HUDEP-2 (cell line): ENCODE measurements at regions not wholly inside any gene's neighbourhood (a gene's known extent, or its start where the extent isn't known, plus 50 kb on each side); places are given as distances from the start of the nearest gene placed in this dataset.
A peak's percentile ranks its signal among the peaks of the same experiment; 100 is the strongest.
"Not testable (repeated sequence)": the region's sequence is repeated elsewhere in the genome, so short reads cannot be mapped to it uniquely, and the experiment has no call there.

Experiments
- DNase-seq, 76 experiments: peaks; one replicate each; lab custom pipeline; 2025; ENCODE audit not compliant: unreplicated experiment in 76 of 76; lab: John Stamatoyannopoulos, UW

GRCh38 chr4:173722075-173722474, 192.0 kb upstream of the HAND2 start:
- no peak for DNase-seq

GRCh38 chr4:173718504-173718903, 188.5 kb upstream of the HAND2 start:
- DNase-seq, result not testable (repeated sequence)

GRCh38 chr4:173717581-173717980, 187.6 kb upstream of the HAND2 start:
- no peak for DNase-seq

- no peak for DNase-seq
Observed at GRCh38 chr4:173714456-173714855, 184.4 kb upstream of the HAND2 start.

- no peak for DNase-seq
Observed at GRCh38 chr4:173713026-173713425, 183.0 kb upstream of the HAND2 start.

- DNase-seq, result no peak
Observed at GRCh38 chr4:173707658-173708419, 177.8 kb upstream of the HAND2 start.

- no peak for DNase-seq
Observed at GRCh38 chr4:173704201-173704600, 174.2 kb upstream of the HAND2 start.

GRCh38 chr4:173703021-173703420, 173.0 kb upstream of the HAND2 start:
- no peak for DNase-seq

- DNase-seq, result peak in 4 of 76 experiments; percentile 2 to 23 (median 12)
Observed at GRCh38 chr4:173700650-173701049, 170.6 kb upstream of the HAND2 start.

- DNase-seq, result no peak
Observed at GRCh38 chr4:173699841-173700475, 169.9 kb upstream of the HAND2 start.

- no peak for DNase-seq
Observed at GRCh38 chr4:173698557-173699262, 168.7 kb upstream of the HAND2 start.

GRCh38 chr4:173697840-173698239, 167.8 kb upstream of the HAND2 start:
- no peak for DNase-seq

GRCh38 chr4:173696551-173696950, 166.5 kb upstream of the HAND2 start:
- no peak for DNase-seq

GRCh38 chr4:173696011-173696410, 166.0 kb upstream of the HAND2 start:
- DNase-seq, result no peak

- DNase-seq, result no peak
Observed at GRCh38 chr4:173685831-173686210, 155.8 kb upstream of the HAND2 start.

GRCh38 chr4:173685165-173685830, 155.3 kb upstream of the HAND2 start:
- DNase-seq, result no peak

GRCh38 chr4:173684223-173684622, 154.2 kb upstream of the HAND2 start:
- no peak for DNase-seq

- DNase-seq, result no peak
Observed at GRCh38 chr4:173682609-173683008, 152.6 kb upstream of the HAND2 start.

GRCh38 chr4:173680278-173680677, 150.2 kb upstream of the HAND2 start:
- no peak for DNase-seq

- DNase-seq, result no peak
Observed at GRCh38 chr4:173675446-173675845, 145.4 kb upstream of the HAND2 start.

GRCh38 chr4:173669460-173670179, 139.6 kb upstream of the HAND2 start:
- DNase-seq, result no peak
